ENCODE measurements at regions not wholly inside any gene's neighbourhood (a gene's known extent, or its start where the extent isn't known, plus 50 kb on each side); places are given as distances from the start of the nearest gene placed in this dataset.

DNA sequence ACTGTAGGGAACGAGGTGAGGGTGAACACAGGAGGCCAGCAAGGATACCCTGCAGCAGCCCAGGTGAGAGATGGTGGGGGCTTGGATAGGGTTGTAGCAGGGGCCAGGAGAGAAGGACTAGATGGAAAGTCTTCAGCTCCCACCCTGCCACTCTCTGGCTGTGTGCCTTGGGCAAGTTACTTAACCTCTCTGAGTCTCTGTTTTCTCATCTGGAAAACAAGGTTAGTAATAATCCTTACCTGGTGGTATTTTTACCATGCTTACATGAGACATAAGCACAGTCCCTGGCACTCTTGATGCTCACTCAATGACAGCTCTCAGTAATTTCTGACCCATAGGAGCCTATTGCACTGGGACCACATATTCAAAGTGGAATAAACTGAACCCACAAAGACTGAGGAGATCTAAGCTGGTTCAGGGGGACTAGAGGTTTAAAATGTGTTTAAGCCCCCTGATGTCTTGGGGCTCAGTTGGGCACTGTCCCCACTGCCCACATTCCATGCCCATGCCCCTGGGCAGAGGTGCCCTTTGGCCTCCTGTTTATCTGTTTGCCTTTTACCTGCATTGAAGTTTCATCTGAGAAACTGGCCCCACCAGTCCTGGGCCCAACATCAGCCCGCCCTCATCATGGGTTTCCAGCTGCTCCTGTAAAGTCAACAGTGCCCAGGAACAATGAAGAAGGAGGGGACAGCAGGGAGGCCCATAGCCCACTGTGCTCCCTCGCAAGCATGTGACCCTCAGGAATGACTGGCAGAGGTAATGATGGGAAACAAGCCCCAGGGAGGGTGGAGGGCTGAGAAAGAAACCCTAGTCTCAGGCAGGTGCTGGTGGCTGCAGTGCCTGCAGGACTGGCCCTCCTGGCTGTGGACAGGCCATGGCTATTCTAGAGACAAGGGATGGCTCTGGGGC is 104.0 kb downstream of the VEGFA start:
- H3K27ac Mint-ChIP-seq, result no peak overlapping the region
- H3K4me1 Mint-ChIP-seq (ENCODE audit: low read depth), result no peaks in the 10 kb centered on the region
- H3K36me3 Mint-ChIP-seq (ENCODE audit: low read depth), result no peaks in the 10 kb centered on the region
- peaks cover 3% of the 10 kb centered on the region for H3K27me3 Mint-ChIP-seq (ENCODE audit: low read depth)
- no peak overlapping the region for H3K4me3 Mint-ChIP-seq
- H3K9me3 Mint-ChIP-seq, result no peaks in the 10 kb centered on the region
- no peak for DNase-seq (ENCODE audit: low spot score)

DNA sequence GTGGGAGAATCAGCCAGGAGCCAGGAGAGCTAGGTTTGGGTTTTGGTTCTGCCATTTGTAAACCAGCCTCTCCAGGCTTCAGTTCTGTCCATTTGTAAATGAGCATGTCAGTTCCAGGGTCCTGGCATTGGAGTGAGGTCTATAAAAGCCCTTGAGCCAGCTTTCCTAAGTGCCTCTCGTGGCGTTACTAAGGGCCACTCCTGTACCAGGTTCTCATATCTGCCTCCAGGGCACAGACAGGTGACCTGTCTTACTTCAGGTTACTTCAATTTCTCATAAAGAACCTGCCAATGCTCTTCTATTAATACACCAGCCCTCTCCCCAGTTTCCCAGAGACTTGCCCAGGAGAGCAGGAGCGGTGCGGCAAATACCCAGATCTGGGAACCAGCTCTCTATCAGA is 101.9 kb downstream of the VEGFA start:
- H3K9me3 Mint-ChIP-seq, result no peaks in the 10 kb centered on the region
- peaks cover 3% of the 10 kb centered on the region for H3K27me3 Mint-ChIP-seq (ENCODE audit: low read depth)
- no peak for DNase-seq (ENCODE audit: low spot score)
- H3K4me1 Mint-ChIP-seq (ENCODE audit: low read depth), result no peaks in the 10 kb centered on the region
- H3K36me3 Mint-ChIP-seq (ENCODE audit: low read depth), result no peaks in the 10 kb centered on the region
- no peak overlapping the region for H3K4me3 Mint-ChIP-seq
- no peak overlapping the region for H3K27ac Mint-ChIP-seq

DNA sequence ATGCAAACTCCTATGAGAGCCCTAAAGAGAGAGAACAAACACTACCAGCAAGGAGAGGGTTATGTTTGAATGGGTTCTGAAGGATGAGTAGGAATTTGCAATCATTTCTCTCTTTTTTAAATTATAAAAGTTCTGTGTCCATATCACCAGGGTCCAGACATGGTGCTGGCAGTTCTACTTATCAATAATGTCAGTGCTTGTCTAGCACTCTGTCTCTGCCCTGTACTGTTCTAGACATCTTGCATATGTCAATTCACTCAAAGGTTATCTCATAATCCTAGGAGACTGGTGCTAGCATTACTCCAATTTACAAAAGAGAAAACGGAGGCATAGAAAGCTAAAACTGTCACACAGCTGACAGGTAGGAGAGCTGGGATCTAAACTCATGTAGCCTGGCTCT is 101.3 kb downstream of the VEGFA start:
- Mint-ChIP-seq H3K4me3 (no peak overlapping the region), H3K27me3 (ENCODE audit: low read depth) (peaks cover 6% of the 10 kb centered on the region), H3K4me1 (ENCODE audit: low read depth) (no peaks in the 10 kb centered on the region), H3K27ac (no peak overlapping the region), H3K36me3 (ENCODE audit: low read depth) (no peaks in the 10 kb centered on the region), H3K9me3 (no peaks in the 10 kb centered on the region)
- DNase-seq (ENCODE audit: low spot score), result no peak

DNA sequence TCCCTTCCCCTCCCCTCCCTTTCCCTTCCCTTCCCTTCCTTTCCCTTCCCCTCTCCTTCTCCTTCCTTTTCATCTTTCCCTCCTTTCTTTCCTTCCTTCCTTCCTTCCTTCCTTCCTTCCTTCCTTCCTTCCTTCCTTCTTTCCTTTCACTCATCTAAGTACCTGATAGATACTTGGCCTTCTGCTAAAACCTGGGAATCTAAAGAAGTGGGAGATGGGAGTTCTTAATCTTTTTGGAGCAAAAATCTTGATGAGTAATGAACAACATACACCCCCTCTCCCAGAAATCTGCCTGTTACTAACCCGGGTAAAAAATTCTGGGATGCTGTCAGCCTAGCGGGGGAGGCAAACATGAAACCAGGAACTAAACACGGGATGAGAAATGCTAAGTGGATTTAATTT is 100.7 kb downstream of the VEGFA start:
- no peaks in the 10 kb centered on the region for H3K4me1 Mint-ChIP-seq (ENCODE audit: low read depth)
- no peaks in the 10 kb centered on the region for H3K9me3 Mint-ChIP-seq
- H3K27me3 Mint-ChIP-seq (ENCODE audit: low read depth), result peaks cover 6% of the 10 kb centered on the region
- H3K27ac Mint-ChIP-seq, result no peak overlapping the region
- no peak overlapping the region for H3K4me3 Mint-ChIP-seq
- no peak for DNase-seq (ENCODE audit: low spot score)
- no peaks in the 10 kb centered on the region for H3K36me3 Mint-ChIP-seq (ENCODE audit: low read depth)

DNA sequence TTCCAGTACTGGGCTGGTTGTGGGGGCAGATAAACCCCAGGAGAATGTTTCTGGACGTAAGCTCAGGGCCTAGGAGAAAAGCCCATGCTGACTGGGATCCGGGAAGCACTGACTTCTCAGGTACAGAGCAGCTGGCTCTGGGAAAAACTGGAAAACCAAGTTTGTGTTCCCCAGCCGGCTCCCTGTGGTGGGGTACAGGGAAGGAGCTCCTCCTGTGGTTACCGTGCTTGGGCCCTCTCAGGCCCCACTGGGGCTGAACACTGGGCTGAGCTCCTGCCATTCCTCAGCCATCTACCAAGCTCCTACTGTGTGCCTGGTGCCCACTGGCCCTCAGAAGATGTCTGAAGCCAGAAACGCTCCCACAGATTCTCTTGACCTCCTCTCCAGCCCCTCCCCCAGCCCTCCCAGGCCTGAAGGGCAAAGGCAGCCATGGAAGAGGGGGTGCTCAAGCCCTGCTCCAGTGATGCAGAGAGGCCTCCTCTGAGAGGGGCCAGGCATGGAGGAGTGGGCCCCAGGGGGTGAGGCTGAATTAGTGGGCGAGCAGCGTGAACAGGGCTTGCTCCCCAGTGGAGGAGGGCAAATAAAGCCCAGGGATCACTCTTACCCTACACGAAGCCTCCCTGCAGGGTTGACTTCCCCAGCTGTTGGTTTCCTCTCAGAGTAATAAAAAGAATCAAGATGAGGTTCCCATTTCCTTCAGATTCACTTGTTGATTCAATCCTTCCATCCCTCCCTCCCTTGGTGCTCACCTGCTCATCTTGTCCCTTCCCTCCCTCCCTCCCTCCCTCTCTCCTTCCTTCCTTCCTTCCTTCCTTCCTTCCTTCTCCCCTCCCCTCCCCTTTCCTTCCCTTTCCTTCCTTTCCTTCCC is 100.0 kb downstream of the VEGFA start:
- H3K36me3 Mint-ChIP-seq (ENCODE audit: low read depth), result no peaks in the 10 kb centered on the region
- no peaks in the 10 kb centered on the region for H3K9me3 Mint-ChIP-seq
- DNase-seq (ENCODE audit: low spot score), result no peak
- peaks cover 7% of the 10 kb centered on the region for H3K27me3 Mint-ChIP-seq (ENCODE audit: low read depth)
- H3K4me1 Mint-ChIP-seq (ENCODE audit: low read depth), result no peaks in the 10 kb centered on the region
- no peak overlapping the region for H3K27ac Mint-ChIP-seq
- H3K4me3 Mint-ChIP-seq, result no peak overlapping the region

DNA sequence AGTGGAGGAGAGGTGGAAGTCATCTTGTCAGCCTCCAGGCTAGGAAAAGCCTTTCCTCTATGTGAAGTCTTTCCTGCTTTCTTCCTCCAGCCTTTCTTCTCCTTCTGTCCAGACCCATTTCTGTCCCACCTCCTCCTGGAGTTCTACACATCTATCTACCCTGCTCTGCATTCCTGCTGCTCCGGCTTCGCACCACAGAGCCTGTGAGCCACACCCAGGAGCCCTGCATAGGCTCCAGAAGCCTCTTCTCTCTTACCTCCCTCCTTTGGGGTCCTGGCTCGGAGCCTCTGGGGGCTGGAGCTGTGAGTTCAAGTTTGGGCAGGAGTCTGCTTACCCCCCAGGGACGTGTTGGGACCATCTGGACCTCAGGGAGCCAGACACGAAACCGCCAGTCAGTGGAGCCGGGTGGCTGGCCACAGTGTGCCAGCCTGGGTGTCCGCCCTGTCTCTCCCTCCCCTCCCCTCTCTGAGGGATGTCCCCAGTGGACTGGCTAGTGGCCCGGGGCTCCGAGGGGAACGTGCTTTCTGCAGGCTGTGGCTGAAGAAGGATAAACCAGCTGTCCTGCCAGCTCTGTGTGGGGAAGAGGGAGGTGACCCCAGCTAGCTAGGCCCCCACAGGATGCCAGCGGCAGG is 99.2 kb downstream of the VEGFA start:
- Mint-ChIP-seq H3K9me3 (no peaks in the 10 kb centered on the region), H3K27ac (no peak overlapping the region), H3K4me1 (ENCODE audit: low read depth) (no peaks in the 10 kb centered on the region), H3K36me3 (ENCODE audit: low read depth) (no peaks in the 10 kb centered on the region), H3K27me3 (ENCODE audit: low read depth) (peaks cover 7% of the 10 kb centered on the region), H3K4me3 (no peak overlapping the region)
- no peak for DNase-seq (ENCODE audit: low spot score)

DNA sequence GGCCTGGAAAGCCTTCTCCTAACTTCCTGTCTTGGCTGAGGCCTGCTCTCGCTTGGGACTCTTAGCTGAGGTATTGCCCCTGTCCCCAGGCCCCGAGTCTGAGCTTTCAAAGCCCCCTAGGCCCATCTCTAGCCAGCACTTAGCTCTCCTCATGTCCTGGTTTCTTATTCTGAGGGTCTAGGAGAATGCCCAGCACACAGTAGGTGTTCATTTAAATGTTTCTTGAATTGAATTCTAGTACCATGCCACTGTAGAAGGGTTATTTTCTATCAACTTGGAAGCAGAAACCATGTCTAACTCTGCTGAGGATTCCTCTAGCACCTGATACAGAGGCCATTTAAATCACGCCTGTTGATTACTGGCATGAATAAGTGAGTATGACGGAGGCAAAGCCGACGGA is 98.5 kb downstream of the VEGFA start:
- no peak for DNase-seq (ENCODE audit: low spot score)
- Mint-ChIP-seq H3K4me1 (ENCODE audit: low read depth) (no peaks in the 10 kb centered on the region), H3K36me3 (ENCODE audit: low read depth) (no peaks in the 10 kb centered on the region), H3K9me3 (no peaks in the 10 kb centered on the region), H3K27ac (no peak overlapping the region), H3K4me3 (no peak overlapping the region), H3K27me3 (ENCODE audit: low read depth) (peaks cover 8% of the 10 kb centered on the region)

DNA sequence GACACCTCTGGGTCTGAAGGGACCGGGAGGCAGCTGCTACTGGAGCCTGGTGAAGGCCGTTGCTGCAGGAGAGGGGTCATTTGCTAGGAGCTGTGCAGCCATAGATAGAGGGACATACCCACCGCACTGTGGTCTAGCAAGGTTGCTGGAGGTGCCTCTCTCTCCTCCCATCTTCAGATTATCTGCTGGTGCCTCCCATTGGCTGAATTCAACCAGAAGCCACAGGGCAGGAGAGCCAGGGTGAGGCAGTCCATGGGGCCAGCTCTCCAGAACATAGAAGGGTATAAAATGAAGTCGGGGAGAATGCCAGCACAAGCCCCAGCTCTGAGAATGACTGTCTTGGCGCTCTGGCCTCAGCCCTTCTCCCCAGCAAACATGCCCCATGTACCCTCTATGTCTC is 98.0 kb downstream of the VEGFA start:
- Mint-ChIP-seq H3K27me3 (ENCODE audit: low read depth) (peaks cover 9% of the 10 kb centered on the region), H3K4me1 (ENCODE audit: low read depth) (no peaks in the 10 kb centered on the region), H3K9me3 (no peaks in the 10 kb centered on the region), H3K4me3 (no peak overlapping the region), H3K27ac (no peak overlapping the region), H3K36me3 (ENCODE audit: low read depth) (no peaks in the 10 kb centered on the region)
- DNase-seq (ENCODE audit: low spot score), result no peak

DNA sequence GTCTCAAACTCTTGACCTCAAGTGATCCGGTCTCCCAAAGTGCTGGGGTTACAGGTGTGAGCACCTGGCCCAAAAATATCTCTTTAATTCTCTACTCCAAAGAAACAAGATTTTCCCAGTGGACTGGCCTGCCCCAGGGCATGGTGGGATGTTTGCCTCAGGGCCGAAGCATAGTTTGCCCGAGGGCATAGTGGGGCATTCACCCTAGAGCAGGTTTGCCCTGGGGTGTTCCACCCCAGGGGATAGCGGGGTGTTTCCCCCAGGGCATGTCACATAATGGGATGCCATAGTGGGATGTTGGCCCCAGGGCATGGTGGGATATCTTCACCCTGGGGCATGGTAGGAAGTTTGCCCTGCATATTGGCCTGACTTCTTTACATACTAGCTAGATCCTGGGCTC is 97.2 kb downstream of the VEGFA start:
- Mint-ChIP-seq H3K27me3 (ENCODE audit: low read depth) (peaks cover 9% of the 10 kb centered on the region), H3K27ac (no peak overlapping the region), H3K36me3 (ENCODE audit: low read depth) (no peaks in the 10 kb centered on the region), H3K4me3 (no peak overlapping the region), H3K4me1 (ENCODE audit: low read depth) (no peaks in the 10 kb centered on the region), H3K9me3 (no peaks in the 10 kb centered on the region)
- no peak for DNase-seq (ENCODE audit: low spot score)

DNA sequence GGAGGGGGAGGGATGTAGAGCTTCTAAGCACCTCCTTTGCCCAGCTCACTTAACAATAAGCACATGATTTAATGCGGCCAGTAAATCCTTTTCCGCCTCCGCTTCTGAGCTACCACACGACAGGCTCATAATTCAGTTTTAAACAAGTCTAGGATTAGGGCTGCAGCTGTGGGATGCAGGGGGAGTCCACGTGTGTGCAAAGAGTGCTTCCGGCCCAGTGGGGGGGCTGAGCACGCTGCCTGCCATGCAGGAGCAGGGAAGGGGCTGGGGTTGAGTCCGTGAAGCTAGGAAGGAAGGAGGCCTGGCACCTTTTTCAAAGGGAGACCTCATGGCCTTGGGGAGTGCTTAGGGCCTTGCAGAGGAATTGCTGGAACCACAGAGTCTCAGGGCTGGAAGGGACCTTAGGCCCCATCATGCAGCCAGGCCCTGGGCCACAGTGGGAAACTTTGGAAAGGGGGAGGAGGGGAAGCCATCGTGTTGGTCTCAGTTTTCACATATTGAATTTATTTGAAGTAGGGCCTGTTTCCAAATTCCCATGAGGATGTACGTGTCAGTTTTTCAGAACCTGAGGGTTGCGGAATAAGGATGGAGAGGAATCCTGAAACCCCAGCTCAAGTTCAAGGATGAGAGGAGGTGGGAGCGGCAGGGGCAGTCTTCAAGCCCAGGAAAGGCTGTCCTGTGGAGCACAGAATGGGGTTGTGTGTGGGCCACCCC is 96.1 kb downstream of the VEGFA start:
- no peak for DNase-seq (ENCODE audit: low spot score)
- H3K27ac Mint-ChIP-seq, result no peak overlapping the region
- H3K36me3 Mint-ChIP-seq (ENCODE audit: low read depth), result no peaks in the 10 kb centered on the region
- H3K4me3 Mint-ChIP-seq, result no peak overlapping the region
- no peaks in the 10 kb centered on the region for H3K4me1 Mint-ChIP-seq (ENCODE audit: low read depth)
- H3K9me3 Mint-ChIP-seq, result no peaks in the 10 kb centered on the region
- H3K27me3 Mint-ChIP-seq (ENCODE audit: low read depth), result peaks cover 12% of the 10 kb centered on the region

DNA sequence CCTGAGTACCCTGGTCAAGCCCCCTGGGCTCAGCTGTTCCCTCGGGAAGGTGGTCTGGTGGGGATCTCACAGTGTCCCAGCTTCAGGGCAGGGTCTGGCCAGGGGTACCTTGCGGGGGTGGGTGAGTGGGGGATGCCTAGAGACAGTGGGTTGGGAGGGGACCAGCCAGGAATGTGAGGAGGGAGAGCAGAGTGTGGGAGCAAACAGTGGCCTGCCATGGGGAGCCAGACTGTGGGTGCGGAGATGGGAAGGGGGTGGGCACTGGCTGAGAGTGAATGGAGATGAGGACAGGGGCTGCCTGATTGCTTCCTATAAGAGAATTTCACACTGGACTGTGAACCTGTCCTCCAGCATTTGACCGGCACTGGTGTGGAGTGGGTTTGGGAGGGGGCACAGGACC is 95.1 kb downstream of the VEGFA start:
- DNase-seq (ENCODE audit: low spot score), result no peak
- H3K9me3 Mint-ChIP-seq, result no peaks in the 10 kb centered on the region
- H3K27ac Mint-ChIP-seq, result no peak overlapping the region
- no peaks in the 10 kb centered on the region for H3K36me3 Mint-ChIP-seq (ENCODE audit: low read depth)
- peaks cover 8% of the 10 kb centered on the region for H3K27me3 Mint-ChIP-seq (ENCODE audit: low read depth)
- H3K4me3 Mint-ChIP-seq, result no peak overlapping the region
- no peaks in the 10 kb centered on the region for H3K4me1 Mint-ChIP-seq (ENCODE audit: low read depth)

DNA sequence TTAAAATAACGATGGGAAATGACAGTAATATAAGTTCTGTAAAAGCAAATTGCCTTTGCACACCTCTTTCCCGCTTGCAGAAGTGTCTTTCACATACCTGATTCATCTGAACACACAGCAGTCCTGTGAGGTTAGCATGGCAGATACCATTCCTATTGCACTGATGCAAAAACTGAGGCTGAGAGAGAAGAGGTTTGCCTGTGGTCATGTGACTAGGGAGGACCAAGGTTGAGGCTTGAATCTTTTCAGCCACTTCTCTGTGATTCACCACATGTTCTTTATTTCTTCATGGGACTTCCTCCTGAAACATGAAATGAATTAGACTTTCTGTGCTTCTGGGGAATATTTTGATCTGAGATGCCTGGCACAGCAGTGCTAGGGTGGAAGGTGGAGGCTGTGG is 92.9 kb downstream of the VEGFA start:
- no peak for DNase-seq (ENCODE audit: low spot score)
- Mint-ChIP-seq H3K4me3 (no peak overlapping the region), H3K36me3 (ENCODE audit: low read depth) (no peaks in the 10 kb centered on the region), H3K4me1 (ENCODE audit: low read depth) (no peaks in the 10 kb centered on the region), H3K27me3 (ENCODE audit: low read depth) (peaks cover 8% of the 10 kb centered on the region), H3K27ac (no peak overlapping the region), H3K9me3 (no peaks in the 10 kb centered on the region)

DNA sequence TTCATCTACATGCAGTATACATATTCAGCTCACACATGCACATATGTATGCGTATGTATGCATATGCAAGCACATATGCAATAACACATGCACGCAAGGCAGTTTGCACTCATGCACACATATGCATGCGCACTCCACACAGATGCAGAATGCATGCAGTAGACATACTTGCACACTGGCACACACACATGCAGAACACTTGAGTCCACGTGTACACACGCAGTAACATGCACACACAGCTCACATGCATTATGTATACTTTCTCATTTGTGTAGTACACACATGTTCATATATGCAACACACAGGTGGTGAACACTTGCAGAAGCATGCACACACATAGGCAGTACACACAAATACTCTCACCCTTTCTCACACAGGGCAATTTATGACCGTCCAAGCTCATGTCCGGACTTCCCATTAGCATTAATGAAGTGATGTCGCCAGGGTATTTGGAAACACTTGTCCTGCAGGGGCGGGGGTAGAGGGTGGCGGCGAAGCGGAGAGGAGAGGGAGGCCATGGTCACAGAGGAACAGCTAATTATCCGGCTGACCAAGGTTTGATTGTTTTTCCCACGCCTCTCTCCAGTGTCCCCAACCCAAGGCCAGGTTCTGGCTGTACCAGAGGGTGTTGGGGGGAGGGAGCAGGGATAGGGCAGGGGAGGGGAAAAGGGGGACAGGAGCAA is 91.3 kb downstream of the VEGFA start:
- Mint-ChIP-seq H3K4me3 (no peak overlapping the region), H3K4me1 (ENCODE audit: low read depth) (no peaks in the 10 kb centered on the region), H3K9me3 (no peaks in the 10 kb centered on the region), H3K36me3 (ENCODE audit: low read depth) (no peaks in the 10 kb centered on the region), H3K27me3 (ENCODE audit: low read depth) (peaks cover 6% of the 10 kb centered on the region), H3K27ac (no peak overlapping the region)
- no peak for DNase-seq (ENCODE audit: low spot score)
